Neuronal stem cell (in vitro differentiated cells): ENCODE measurements at regions not wholly inside any gene's neighbourhood (a gene's known extent, or its start where the extent isn't known, plus 50 kb on each side); places are given as distances from the start of the nearest gene placed in this dataset.

Experiments
- DNase-seq: peaks from one replicate; pipeline ENCODE4 v3.0.0-alpha.2; 2013; ENCODE audit warnings: low spot score
- H2AFZ ChIP-seq: one replicate; pipeline ENCODE4 v1.6.1; 2013; ENCODE audit warnings: mild to moderate bottlenecking, low read length, inconsistent platforms
- H2AK5ac ChIP-seq: 2 replicates; pipeline ENCODE4 v1.6.1; 2013; ENCODE audit warnings: low read depth, mild to moderate bottlenecking, inconsistent platforms, low read length, moderate library complexity, mixed read lengths
- H2BK120ac ChIP-seq: 2 replicates; pipeline ENCODE4 v1.6.1; 2013; ENCODE audit warnings: low read depth, mild to moderate bottlenecking, inconsistent platforms, low read length, moderate library complexity, mixed read lengths
- H2BK12ac ChIP-seq: one replicate; pipeline ENCODE4 v1.6.1; 2013; ENCODE audit warnings: low read length, inconsistent platforms
- H2BK15ac ChIP-seq: 2 replicates; pipeline ENCODE4 v1.6.1; 2013; ENCODE audit warnings: mild to moderate bottlenecking, low read length, inconsistent platforms, mixed read lengths
- H2BK5ac ChIP-seq: one replicate; pipeline ENCODE4 v1.6.1; 2013; ENCODE audit warnings: inconsistent platforms, mild to moderate bottlenecking, low read length, moderate library complexity
- H3K14ac ChIP-seq: one replicate; pipeline ENCODE4 v1.6.1; 2013; ENCODE audit warnings: low read length, inconsistent platforms
- H3K18ac ChIP-seq: 2 replicates; pipeline ENCODE4 v1.6.1; 2013; ENCODE audit warnings: low read length, inconsistent platforms
- H3K23ac ChIP-seq: 2 replicates; pipeline ENCODE4 v1.6.1; 2013; ENCODE audit warnings: low read depth, mild to moderate bottlenecking, mixed read lengths, low read length, inconsistent platforms; ENCODE audit not compliant: poor library complexity
- H3K27ac ChIP-seq: replicated peaks from 3 replicates; pipeline ENCODE4 v1.5.1; 2013; ENCODE audit warnings: low read length, inconsistent platforms
- H3K27me3 ChIP-seq, 3 experiments: 2 replicates each; pipeline ENCODE4 v1.6.1; 2013; ENCODE audit warnings: low read length in 3 of 3, mild to moderate bottlenecking in 2 of 3, inconsistent platforms in 1 of 3, low read depth in 1 of 3, mixed read lengths in 1 of 3, moderate library complexity in 1 of 3; ENCODE audit not compliant: control insufficient read depth in 3 of 3, insufficient read depth in 3 of 3
- H3K36me3 ChIP-seq, 2 donors: replicated peaks in 1 of 2; 2 replicates each; pipeline ENCODE4 v1.6.1; 2013; ENCODE audit warnings: low read length in 2 of 2; ENCODE audit not compliant: control insufficient read depth in 2 of 2, insufficient read depth in 2 of 2
- H3K4ac ChIP-seq: 2 replicates; pipeline ENCODE4 v1.6.1; 2013; ENCODE audit warnings: inconsistent platforms, mild to moderate bottlenecking, low read length, moderate library complexity
- H3K4me1 ChIP-seq, 2 donors: 1 replicate in 1 of 2; 2 replicates in 1 of 2; pipeline ENCODE4 v1.6.1; 2013; ENCODE audit warnings: low read length in 2 of 2, low read depth in 1 of 2; ENCODE audit not compliant: control insufficient read depth in 2 of 2, insufficient read depth in 1 of 2
- H3K4me2 ChIP-seq: one replicate; pipeline ENCODE4 v1.6.1; 2013; ENCODE audit warnings: mild to moderate bottlenecking, low read length, inconsistent platforms; ENCODE audit not compliant: insufficient read depth, poor library complexity, severe bottlenecking
- H3K4me3 ChIP-seq, 2 donors: 2 replicates each; pipeline ENCODE4 v1.5.1; 2013; ENCODE audit warnings: low read length in 2 of 2, mild to moderate bottlenecking in 2 of 2, inconsistent platforms in 1 of 2, moderate library complexity in 1 of 2
- H3K79me1 ChIP-seq: one replicate; pipeline ENCODE4 v1.6.1; 2013; ENCODE audit warnings: low read depth, mild to moderate bottlenecking, inconsistent platforms, low read length, moderate library complexity
- H3K9ac ChIP-seq: one replicate; pipeline ENCODE4 v1.6.1; 2013; ENCODE audit warnings: mild to moderate bottlenecking, low read depth, low read length, inconsistent platforms; ENCODE audit not compliant: poor library complexity
- H3K9me3 ChIP-seq, 2 donors: replicated peaks in 1 of 2; 2 replicates each; pipeline versions ENCODE3 to v1.6.1; 2013; ENCODE audit warnings: low read length in 2 of 2, mild to moderate bottlenecking in 2 of 2, inconsistent platforms in 1 of 2, low read depth in 1 of 2, mixed read lengths in 1 of 2, moderate library complexity in 1 of 2; ENCODE audit not compliant: control insufficient read depth in 2 of 2, insufficient read depth in 1 of 2
- H4K8ac ChIP-seq: one replicate; pipeline ENCODE4 v1.6.1; 2013; ENCODE audit warnings: low read depth, mild to moderate bottlenecking, inconsistent platforms, low read length, moderate library complexity
- H4K91ac ChIP-seq: one replicate; pipeline ENCODE4 v1.6.1; 2013; ENCODE audit warnings: low read length, low read depth, mild to moderate bottlenecking, inconsistent platforms; ENCODE audit not compliant: poor library complexity
- WGBS, 2 donors: extraction: QIAGEN DNeasy Blood & Tissue Kit; methylation state at CpG; one replicate each; pipeline ENCODE4 v1.1.7; 2013; ENCODE audit warnings: missing lambda C conversion rate in 2 of 2, mixed read lengths in 1 of 2; ENCODE audit not compliant: insufficient read length in 2 of 2, insufficient replicate concordance in 1 of 2; ENCODE audit errors: extremely low coverage in 2 of 2; 5-methylcytosine and 5-hydroxymethylcytosine counted together

- H2BK5ac ChIP-seq: no peak overlapping the region
- H2AK5ac ChIP-seq: no peak overlapping the region
- no peak overlapping the region for H3K18ac ChIP-seq
- H3K23ac ChIP-seq: no peak overlapping the region
- no peaks in the 10 kb centered on the region for H3K36me3 ChIP-seq
- no peak overlapping the region for H3K9ac ChIP-seq
- H4K91ac ChIP-seq: no peak overlapping the region
- no peak overlapping the region for H2BK12ac ChIP-seq
- H3K4me3 ChIP-seq: no peak overlapping the region
- H2BK15ac ChIP-seq: no peak overlapping the region
- no peak overlapping the region for H2AFZ ChIP-seq
- H3K27me3 ChIP-seq: no peaks in the 10 kb centered on the region
- no peak overlapping the region for H3K4me2 ChIP-seq
- H3K14ac ChIP-seq: no peak overlapping the region
- H3K27ac ChIP-seq: no peak overlapping the region
- H3K79me1 ChIP-seq: no peaks in the 10 kb centered on the region
- H3K4me1 ChIP-seq: peaks cover 0 to 8% of the 10 kb centered on the region in 2 donors
- no peak overlapping the region for H2BK120ac ChIP-seq
- H3K4ac ChIP-seq: no peak overlapping the region
- no peak overlapping the region for H4K8ac ChIP-seq
- no peaks in the 10 kb centered on the region for H3K9me3 ChIP-seq
- no peak for DNase-seq
These were observed 319.3 kb upstream of the RPS23 start for GRCh38 chr5:82597437-82597836.

- H2BK5ac ChIP-seq: no peak overlapping the region
- H2BK12ac ChIP-seq: no peak overlapping the region
- H3K4ac ChIP-seq: no peak overlapping the region
- no peak overlapping the region for H2AFZ ChIP-seq
- no peak overlapping the region for H2BK15ac ChIP-seq
- no peaks in the 10 kb centered on the region for H3K9me3 ChIP-seq
- peaks cover 0 to 8% of the 10 kb centered on the region in 2 donors for H3K4me1 ChIP-seq
- H2BK120ac ChIP-seq: no peak overlapping the region
- WGBS, 2 donors: no CpG with 5 or more reads among the region's 5 CpGs
- no peaks in the 10 kb centered on the region for H3K27me3 ChIP-seq
- no peak overlapping the region for H3K23ac ChIP-seq
- H3K36me3 ChIP-seq: no peaks in the 10 kb centered on the region
- no peak for DNase-seq
- no peak overlapping the region for H3K4me3 ChIP-seq
- no peak overlapping the region for H3K4me2 ChIP-seq
- no peak overlapping the region for H3K27ac ChIP-seq
- H4K91ac ChIP-seq: no peak overlapping the region
- H3K18ac ChIP-seq: no peak overlapping the region
- no peak overlapping the region for H3K14ac ChIP-seq
- no peak overlapping the region for H4K8ac ChIP-seq
- H3K9ac ChIP-seq: no peak overlapping the region
- no peaks in the 10 kb centered on the region for H3K79me1 ChIP-seq
- H2AK5ac ChIP-seq: no peak overlapping the region
These were observed 318.3 kb upstream of the RPS23 start for GRCh38 chr5:82596451-82596850.

GRCh38 chr5:82595113-82595512 is 317.0 kb upstream of the RPS23 start:
- H3K27me3 ChIP-seq: no peaks in the 10 kb centered on the region
- no peaks in the 10 kb centered on the region for H3K79me1 ChIP-seq
- H3K36me3 ChIP-seq: no peaks in the 10 kb centered on the region
- H2BK15ac ChIP-seq: no peak overlapping the region
- H2BK120ac ChIP-seq: no peak overlapping the region
- H3K18ac ChIP-seq: no peak overlapping the region
- H3K4me2 ChIP-seq: no peak overlapping the region
- H2BK5ac ChIP-seq: no peak overlapping the region
- no peak overlapping the region for H3K23ac ChIP-seq
- no peak overlapping the region for H3K4ac ChIP-seq
- H3K4me1 ChIP-seq: peaks cover 0 to 8% of the 10 kb centered on the region in 2 donors
- H3K27ac ChIP-seq: no peak overlapping the region
- WGBS, 2 donors: no CpG with 5 or more reads among the region's 4 CpGs
- H3K4me3 ChIP-seq: no peak overlapping the region
- no peak overlapping the region for H2BK12ac ChIP-seq
- DNase-seq: no peak
- H4K8ac ChIP-seq: no peak overlapping the region
- no peak overlapping the region for H2AFZ ChIP-seq
- no peak overlapping the region for H2AK5ac ChIP-seq
- H3K9me3 ChIP-seq: peaks cover 0 to 3% of the 10 kb centered on the region in 2 donors
- H4K91ac ChIP-seq: no peak overlapping the region
- H3K14ac ChIP-seq: no peak overlapping the region
- H3K9ac ChIP-seq: no peak overlapping the region

GRCh38 chr5:82594097-82594496 is 315.9 kb upstream of the RPS23 start:
- Histone ChIP-seq H3K4ac (no peak overlapping the region), H4K8ac (no peak overlapping the region), H3K9me3 (peaks cover 0 to 8% of the 10 kb centered on the region in 2 donors), H2AK5ac (no peak overlapping the region), H3K4me2 (no peak overlapping the region), H3K4me1 (peaks cover 0 to 8% of the 10 kb centered on the region in 2 donors), H4K91ac (no peak overlapping the region), H3K4me3 (no peak overlapping the region), H3K23ac (no peak overlapping the region), H3K79me1 (no peaks in the 10 kb centered on the region), H3K14ac (no peak overlapping the region), H3K27me3 (no peaks in the 10 kb centered on the region), H2BK12ac (no peak overlapping the region), H2BK120ac (no peak overlapping the region), H3K9ac (no peak overlapping the region), H3K18ac (no peak overlapping the region), H2BK5ac (no peak overlapping the region), H3K27ac (no peak overlapping the region), H3K36me3 (no peaks in the 10 kb centered on the region), H2AFZ (no peak overlapping the region), H2BK15ac (no peak overlapping the region)
- WGBS, 2 donors: no CpG with 5 or more reads among the region's 1 CpG
- no peak for DNase-seq
